ENCODE measurements at regions not wholly inside any gene's neighbourhood (a gene's known extent, or its start where the extent isn't known, plus 50 kb on each side); places are given as distances from the start of the nearest gene placed in this dataset.
A peak's percentile ranks its signal among the peaks of the same experiment; 100 is the strongest.

DNA sequence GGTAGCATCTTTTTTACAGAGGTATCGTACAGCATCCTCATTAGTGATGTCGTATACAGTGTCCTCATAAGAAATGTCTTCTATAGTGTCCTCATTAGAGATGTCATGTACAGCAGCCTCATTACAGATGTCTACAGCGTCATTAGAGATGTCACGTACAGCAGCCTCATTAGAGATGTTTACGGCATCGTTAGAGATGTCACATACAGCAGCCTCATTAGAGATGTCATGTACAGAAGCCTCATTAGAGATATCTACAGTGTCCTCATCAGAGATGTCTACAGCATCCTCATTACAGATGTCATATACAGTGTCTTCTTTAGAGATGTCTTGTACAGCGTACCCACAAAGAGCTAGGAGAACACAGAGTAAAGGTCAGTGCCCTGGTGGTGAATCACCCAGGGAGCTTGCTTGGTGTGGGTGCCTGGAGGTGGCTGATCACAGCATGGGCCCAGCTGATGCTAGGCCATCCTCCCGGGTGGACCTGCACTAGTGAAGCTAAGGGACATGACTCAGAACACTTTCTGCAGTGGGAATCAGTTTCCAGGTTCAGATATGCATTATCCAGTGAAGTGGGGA lies 109.2 kb downstream of the IGLL1 start:
- no TSS peak for BruUV-seq (replicated peaks)
- FAIRE-seq (peak; percentile 11), ATAC-seq (no peak), DNase-seq (ENCODE audit: extremely low read depth in 1 of 4, low spot score in 3 of 4) (no peak)
- Histone ChIP-seq H3K4me2 (ENCODE audit: insufficient read depth, low read length) (no peak overlapping the region), H3K27ac (ENCODE audit: extremely low read depth, low read depth, low read length) (no peak overlapping the region), H3K9me1 (ENCODE audit: control insufficient read depth, insufficient read depth, low read length) (no peaks in the 10 kb centered on the region), H3K27me3 (ENCODE audit: control insufficient read depth in 2 of 2, insufficient read depth in 2 of 2, low read length in 2 of 2) (no peaks in the 10 kb centered on the region; a peak in 3 of 5 replicates), H3K36me3 (ENCODE audit: control insufficient read depth, insufficient read depth, low read length) (no peaks in the 10 kb centered on the region), H3K79me2 (ENCODE audit: control insufficient read depth, insufficient read depth, low read length) (no peaks in the 10 kb centered on the region), H3K4me3 (no peak overlapping the region), H3K9me3 (replicated peaks; ENCODE audit: control insufficient read depth, insufficient read depth, low read depth, low read length) (no peaks in the 10 kb centered on the region), H3K9ac (ENCODE audit: insufficient read depth in 1 of 2, low read depth in 2 of 2, low read length in 2 of 2) (no peak overlapping the region), H4K20me1 (replicated peaks; ENCODE audit: control insufficient read depth, insufficient read depth, low read length) (no peaks in the 10 kb centered on the region), H3K4me1 (replicated peaks in 1 of 2; ENCODE audit: control insufficient read depth in 2 of 2, insufficient read depth in 2 of 2, low read length in 2 of 2) (no peaks in the 10 kb centered on the region), H2AFZ (ENCODE audit: low read depth, low read length) (no peak overlapping the region)
- TF ChIP-seq ZNF224 (CRISPR knock-in tag; IDR thresholded peaks at IDR 0.05) (no peak), NCOA4 (IDR thresholded peaks at IDR 0.05; ENCODE audit: partially characterized antibody) (no peak), PHB2 (IDR thresholded peaks at IDR 0.05; ENCODE audit: low read depth) (no peak), SMAD4 (CRISPR knock-in tag; conservative IDR thresholded peaks at IDR 0.05) (no peak), TAF1 (IDR thresholded peaks at IDR 0.05; ENCODE audit: control insufficient read depth, extremely low read depth, insufficient read depth, low read length, severe bottlenecking) (no peak), ZBTB1 (CRISPR knock-in tag; IDR thresholded peaks at IDR 0.05; ENCODE audit: borderline replicate concordance, low read depth) (no peak), ZC3H4 (CRISPR knock-in tag; IDR thresholded peaks at IDR 0.05; ENCODE audit: borderline replicate concordance) (no peak), ZNF699 (CRISPR knock-in tag; IDR thresholded peaks at IDR 0.05; ENCODE audit: insufficient replicate concordance) (no peak)
- TF ChIP-seq, protein P1, sequence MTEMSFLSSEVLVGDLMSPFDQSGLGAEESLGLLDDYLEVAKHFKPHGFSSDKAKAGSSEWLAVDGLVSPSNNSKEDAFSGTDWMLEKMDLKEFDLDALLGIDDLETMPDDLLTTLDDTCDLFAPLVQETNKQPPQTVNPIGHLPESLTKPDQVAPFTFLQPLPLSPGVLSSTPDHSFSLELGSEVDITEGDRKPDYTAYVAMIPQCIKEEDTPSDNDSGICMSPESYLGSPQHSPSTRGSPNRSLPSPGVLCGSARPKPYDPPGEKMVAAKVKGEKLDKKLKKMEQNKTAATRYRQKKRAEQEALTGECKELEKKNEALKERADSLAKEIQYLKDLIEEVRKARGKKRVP (CRISPR knock-in tag; IDR thresholded peaks at IDR 0.05): no peak
- ChIA-PET CTCF (ENCODE audit: low intra/inter-chr PET ratio) (no interaction called here), POLR2A (no interaction called here)
- in situ Hi-C loops (cut with MboI) (no loop called here), intact Hi-C loops (cut with micrococcal nuclease) (no loop called here)
- 21% methylated on average over 8 of the region's 8 CpGs for WGBS (ENCODE audit: insufficient coverage, low coverage, missing lambda C conversion rate)

Measured in K562 (cell line).